Esophagus squamous epithelium (tissue), 5 donors: ENCODE measurements at regions not wholly inside any gene's neighbourhood (a gene's known extent, or its start where the extent isn't known, plus 50 kb on each side); places are given as distances from the start of the nearest gene placed in this dataset.
"Not testable (repeated sequence)": the region's sequence is repeated elsewhere in the genome, so short reads cannot be mapped to it uniquely, and the experiment has no call there.

ENCODE experiments used
- DNase-seq: peaks from one replicate; lab custom pipeline; 2025; lab: John Stamatoyannopoulos, UW
- H3K27ac ChIP-seq, 4 donors: fragments of 200-600 bp; sonication (generic); one replicate each; pipeline ENCODE4 v1.5.1; 2016 to 2019; ENCODE audit warnings: mild to moderate bottlenecking in 1 of 4
- H3K27me3 ChIP-seq, 4 donors: fragments of 200-600 bp; sonication (generic); 1 replicate in 3 of 4; 2 replicates in 1 of 4; pipeline versions ENCODE4 v1.5.1 to v1.6.0; 2017 to 2021; ENCODE audit warnings: antibody characterized with exemption in 1 of 4
- H3K36me3 ChIP-seq, 3 donors: fragments of 200-600 bp; sonication (generic); one replicate each; pipeline ENCODE4 v1.5.1; 2016 to 2019
- H3K4me1 ChIP-seq, 3 donors: fragments of 200-600 bp; sonication (generic); one replicate each; pipeline ENCODE4 v1.5.1; 2017 to 2019
- H3K4me3 ChIP-seq, 4 donors: fragments of 200-600 bp; sonication (generic); 1 replicate in 3 of 4; 2 replicates in 1 of 4; pipeline ENCODE4 v1.5.1; 2016 to 2019; ENCODE audit warnings: mild to moderate bottlenecking in 2 of 4, moderate library complexity in 1 of 4
- H3K9me3 ChIP-seq, 3 donors: fragments of 200-600 bp; sonication (generic); one replicate each; pipeline ENCODE4 v1.5.1; 2016 to 2019
- CTCF ChIP-seq, 6 experiments: fragments of 450-650 bp in 4 of 6; fragments of 200-600 bp in 2 of 6; sonication (generic) in 2 of 6; IDR thresholded peaks; one replicate each; pipeline ENCODE4 v1.5.1; 2016 to 2019; ENCODE audit warnings: antibody characterized with exemption in 6 of 6, mild to moderate bottlenecking in 4 of 6, moderate library complexity in 4 of 6
- POLR2A ChIP-seq, 4 donors: fragments of 450-650 bp; IDR thresholded peaks; one replicate each; pipeline ENCODE4 v1.6.1; 2017; ENCODE audit warnings: antibody characterized with exemption in 4 of 4, mild to moderate bottlenecking in 4 of 4, moderate library complexity in 3 of 4
- WGBS, 2 donors: methylation state at CpG; one replicate each; pipeline ENCODE4 v1.1.5; 2018; 5-methylcytosine and 5-hydroxymethylcytosine counted together
- intact Hi-C: fragments of 100-400 bp; cut with DNase I; formaldehyde crosslinking; loops from one replicate; pipeline ENCODE4 v1.15.0; 2022
- donor health status: DM: yes; HTN: yes; CAD: no.

GRCh38 chr1:168405906-168406549 is 125.4 kb downstream of the TBX19 start:
- no peaks in the 10 kb centered on the region for H3K27me3 ChIP-seq
- no peak for TF ChIP-seq CTCF (IDR thresholded peaks at IDR 0.05)
- TF ChIP-seq POLR2A (IDR thresholded peaks at IDR 0.05): no peak
- H3K4me1 ChIP-seq: peaks cover 0 to 3% (median 0%) of the 10 kb centered on the region in 3 donors
- H3K4me3 ChIP-seq: no peak overlapping the region
- DNase-seq: no peak
- no peak overlapping the region for H3K27ac ChIP-seq
- no peaks in the 10 kb centered on the region for H3K9me3 ChIP-seq
- intact Hi-C loops: no loop called here
- 88 to 89% methylated on average over 3 of the region's 3 CpGs for WGBS, 2 donors
- H3K36me3 ChIP-seq: no peaks in the 10 kb centered on the region

DNA sequence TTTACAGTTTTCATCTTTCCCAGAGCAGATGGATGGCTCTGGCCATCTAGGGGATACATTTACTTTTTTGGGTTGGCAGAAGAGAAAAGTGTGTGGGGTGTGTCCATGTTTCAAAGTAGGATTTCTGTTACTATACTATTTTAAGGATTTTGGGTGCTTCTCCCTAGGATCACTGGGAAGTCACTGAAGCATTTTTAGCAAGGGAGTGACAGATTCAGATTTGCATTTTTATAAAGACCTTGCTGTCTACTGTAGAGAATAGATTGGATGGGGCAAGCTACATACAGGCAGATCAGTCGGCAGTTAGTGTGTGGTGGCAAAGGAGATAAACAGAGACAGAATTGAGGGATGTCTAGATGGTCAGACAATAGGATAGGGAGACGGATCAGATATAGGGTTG is 122.5 kb downstream of the TBX19 start:
- DNase-seq: no peak
- H3K36me3 ChIP-seq: no peaks in the 10 kb centered on the region
- no peak overlapping the region for H3K27ac ChIP-seq
- WGBS, 2 donors: 82 to 89% methylated on average over 2 of the region's 2 CpGs
- no peak overlapping the region for H3K4me3 ChIP-seq
- H3K27me3 ChIP-seq: no peaks in the 10 kb centered on the region
- intact Hi-C loops: no loop called here
- H3K9me3 ChIP-seq: no peaks in the 10 kb centered on the region
- TF ChIP-seq POLR2A (IDR thresholded peaks at IDR 0.05): no peak
- no peak for TF ChIP-seq CTCF (IDR thresholded peaks at IDR 0.05)
- no peaks in the 10 kb centered on the region for H3K4me1 ChIP-seq

- H3K9me3 ChIP-seq, H3K4me1 ChIP-seq, DNase-seq, intact Hi-C loops, H3K27me3 ChIP-seq, H3K4me3 ChIP-seq, H3K27ac ChIP-seq, H3K36me3 ChIP-seq: not testable (repeated sequence)
- WGBS, 2 donors: 56 to 72% methylated on average over 3 of the region's 3 CpGs
These were observed 121.8 kb downstream of the TBX19 start for GRCh38 chr1:168402466-168402865.

DNA sequence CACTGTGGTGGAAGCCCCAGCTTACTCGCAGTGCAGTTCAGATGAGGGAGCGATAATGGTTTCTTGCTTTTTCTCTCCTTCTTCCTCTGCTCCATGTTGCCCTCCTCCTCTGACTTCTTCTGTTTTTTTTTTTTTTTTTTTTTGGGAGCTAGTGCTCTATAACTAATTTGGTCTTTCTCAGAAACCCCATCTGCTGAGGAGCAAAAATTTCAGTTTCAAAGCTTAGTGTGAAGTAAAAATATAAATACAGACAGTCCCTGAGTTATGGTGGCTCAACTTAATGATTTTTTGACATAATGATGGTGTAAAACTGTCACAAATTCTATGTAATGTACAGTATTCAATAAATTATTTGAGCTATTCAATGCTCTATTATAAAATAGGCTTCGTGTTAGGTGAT is 120.7 kb downstream of the TBX19 start:
- no peak overlapping the region for H3K4me3 ChIP-seq
- no peaks in the 10 kb centered on the region for H3K4me1 ChIP-seq
- H3K27me3 ChIP-seq: no peaks in the 10 kb centered on the region
- WGBS, 2 donors: 89 to 92% methylated on average over 3 of the region's 3 CpGs
- no peaks in the 10 kb centered on the region for H3K9me3 ChIP-seq
- intact Hi-C loops: no loop called here
- no peak for DNase-seq
- H3K36me3 ChIP-seq: no peaks in the 10 kb centered on the region
- no peak for TF ChIP-seq POLR2A (IDR thresholded peaks at IDR 0.05)
- TF ChIP-seq CTCF (IDR thresholded peaks at IDR 0.05): no peak
- no peak overlapping the region for H3K27ac ChIP-seq

GRCh38 chr1:168400139-168400538 is 119.5 kb downstream of the TBX19 start:
- H3K27ac ChIP-seq: no peak overlapping the region
- H3K4me1 ChIP-seq: no peaks in the 10 kb centered on the region
- no peaks in the 10 kb centered on the region for H3K9me3 ChIP-seq
- H3K27me3 ChIP-seq: no peaks in the 10 kb centered on the region
- intact Hi-C loops: no loop called here
- no peak for DNase-seq
- H3K4me3 ChIP-seq: no peak overlapping the region
- no peak for TF ChIP-seq POLR2A (IDR thresholded peaks at IDR 0.05)
- no peak for TF ChIP-seq CTCF (IDR thresholded peaks at IDR 0.05)
- 91 to 92% methylated on average over 1 of the region's 1 CpG for WGBS, 2 donors
- H3K36me3 ChIP-seq: no peaks in the 10 kb centered on the region

GRCh38 chr1:168397806-168398205 is 117.1 kb downstream of the TBX19 start:
- no peak for TF ChIP-seq POLR2A (IDR thresholded peaks at IDR 0.05)
- TF ChIP-seq CTCF (IDR thresholded peaks at IDR 0.05): no peak
- H3K4me3 ChIP-seq: no peak overlapping the region
- no peaks in the 10 kb centered on the region for H3K4me1 ChIP-seq
- intact Hi-C loops: no loop called here
- no peak for DNase-seq
- H3K27me3 ChIP-seq: no peaks in the 10 kb centered on the region
- no peaks in the 10 kb centered on the region for H3K9me3 ChIP-seq
- WGBS, 2 donors: 86 to 89% methylated on average over 4 of the region's 4 CpGs
- no peaks in the 10 kb centered on the region for H3K36me3 ChIP-seq
- no peak overlapping the region for H3K27ac ChIP-seq
